GM12878 (cell line): ENCODE measurements at regions not wholly inside any gene's neighbourhood (a gene's known extent, or its start where the extent isn't known, plus 50 kb on each side); places are given as distances from the start of the nearest gene placed in this dataset.

Experiments
- ATAC-seq: fragments of 200-7000 bp; cut with Tn5 transposase; 3 replicates; pipeline ENCODE4 v1.9.1; 2020; ENCODE audit warnings: mild to moderate bottlenecking, moderate library complexity
- BruUV-seq: library from RNA; stranded (reverse); fragments of 400-500 nt; replicated peaks from 2 replicates; lab custom pipeline; 2021; lab: Mats Ljungman, UMichigan
- CTCF ChIA-PET: fragments of 300-600 bp; sonication (Branson Sonifier 250); formaldehyde crosslinking; extraction: SDS; loops from one replicate; lab custom pipeline; 2021; ENCODE audit warnings: inconsistent platforms; lab: Yijun Ruan, JAX
- POLR2A ChIA-PET: fragments of 350-600 bp; formaldehyde crosslinking; extraction: SDS; loops from one replicate; lab custom pipeline; 2021; ENCODE audit warnings: inconsistent platforms; lab: Charles Lee
- RAD21 ChIA-PET: fragments of 300-600 bp; sonication (Branson Sonifier 250); formaldehyde crosslinking; loops from one replicate; lab custom pipeline; 2023; ENCODE audit warnings: antibody characterized with exemption; ENCODE audit not compliant: unreplicated experiment; lab: Charles Lee
- SMC1A ChIA-PET: fragments of 300-600 bp; sonication (Branson Sonifier 250); formaldehyde crosslinking; loops from one replicate; lab custom pipeline; 2023; ENCODE audit not compliant: unreplicated experiment, uncharacterized antibody; lab: Charles Lee
- DNase-seq: peaks from one replicate; pipeline ENCODE4 v3.0.0-alpha.2; 2011; ENCODE audit warnings: low read depth, low spot score
- FAIRE-seq: peaks from 3 replicates; lab custom pipeline; 2011; peaks lifted over from hg19 to GRCh38; lab: Jason Lieb, UNC
- H2AFZ ChIP-seq: 2 replicates; pipeline ENCODE4 v1.6.0; 2011; ENCODE audit warnings: low read depth, low read length, control low read depth; ENCODE audit not compliant: control insufficient read depth
- H3K27ac ChIP-seq: 2 replicates; pipeline ENCODE4 v1.5.1; 2011; ENCODE audit warnings: control low read depth; ENCODE audit not compliant: control insufficient read depth, insufficient read depth
- H3K27me3 ChIP-seq, 2 experiments: replicated peaks in 1 of 2; 2 replicates each; pipeline versions ENCODE4 v1.6.0 to v1.6.1; 2011; ENCODE audit warnings: low read length in 1 of 2; ENCODE audit not compliant: control insufficient read depth in 2 of 2, insufficient read depth in 2 of 2
- H3K36me3 ChIP-seq, 2 experiments: 2 replicates each; pipeline ENCODE4 v1.5.1; 2011; ENCODE audit warnings: low read length in 1 of 2; ENCODE audit not compliant: control insufficient read depth in 2 of 2, insufficient read depth in 2 of 2
- H3K4me1 ChIP-seq: 2 replicates; pipeline ENCODE4 v1.6.1; 2011; ENCODE audit warnings: mild to moderate bottlenecking, low read length, moderate library complexity, mixed read lengths; ENCODE audit not compliant: control insufficient read depth, insufficient read depth
- H3K4me2 ChIP-seq: 2 replicates; pipeline ENCODE4 v1.6.0; 2011; ENCODE audit warnings: control low read depth; ENCODE audit not compliant: control insufficient read depth, insufficient read depth
- H3K4me3 ChIP-seq: fragments of 200-600 bp; sonication (generic); 2 replicates; pipeline ENCODE4 v1.5.1; 2016
- H3K79me2 ChIP-seq: 2 replicates; pipeline ENCODE4 v1.6.0; 2011; ENCODE audit warnings: low read length; ENCODE audit not compliant: control insufficient read depth, insufficient read depth
- H3K9ac ChIP-seq: 2 replicates; pipeline ENCODE4 v1.8.0; 2011; ENCODE audit warnings: low read length, control low read depth, mixed read lengths; ENCODE audit not compliant: control insufficient read depth, insufficient read depth
- H3K9me3 ChIP-seq: replicated peaks from 3 replicates; pipeline ENCODE4 v1.5.1; 2011; ENCODE audit warnings: mild to moderate bottlenecking, low read length; ENCODE audit not compliant: control insufficient read depth, insufficient read depth
- H4K20me1 ChIP-seq: 2 replicates; pipeline ENCODE4 v1.6.0; 2011; ENCODE audit not compliant: control insufficient read depth, insufficient read depth
- CHD2 ChIP-seq: IDR thresholded peaks from 2 replicates; pipeline ENCODE4 v1.6.1; 2011; ENCODE audit warnings: low read depth, low read length, improper control_type of control experiment, borderline replicate concordance
- CHD4 ChIP-seq: fragments of 200-600 bp; sonication (generic); IDR thresholded peaks from 2 replicates; pipeline ENCODE4 v1.6.1; 2016; ENCODE audit warnings: mild to moderate bottlenecking
- CREB1 ChIP-seq: IDR thresholded peaks from 2 replicates; pipeline ENCODE4 v1.6.1; 2012; ENCODE audit warnings: low read depth, mild to moderate bottlenecking, inconsistent platforms
- HSF1 ChIP-seq: fragments of 150-350 bp; IDR thresholded peaks from 2 replicates; pipeline ENCODE4 v1.6.1; 2014; ENCODE audit warnings: mild to moderate bottlenecking, low read depth, low read length
- KDM1A ChIP-seq: fragments of 200-600 bp; sonication (generic); IDR thresholded peaks from 2 replicates; pipeline ENCODE4 v1.6.1; 2016; ENCODE audit warnings: borderline replicate concordance
- KLF5 ChIP-seq: fragments of 450-650 bp; IDR thresholded peaks from 2 replicates; pipeline ENCODE4 v1.6.1; 2014; ENCODE audit warnings: mild to moderate bottlenecking; ENCODE audit not compliant: partially characterized antibody
- MEF2A ChIP-seq: IDR thresholded peaks from 2 replicates; pipeline ENCODE4 v1.6.1; 2011; ENCODE audit warnings: low read depth, mild to moderate bottlenecking, low read length, moderate library complexity; ENCODE audit not compliant: insufficient read depth
- MXI1 ChIP-seq: fragments of 150-350 bp; IDR thresholded peaks from 2 replicates; pipeline ENCODE4 v1.6.1; 2011; ENCODE audit warnings: low read depth, mild to moderate bottlenecking, inconsistent platforms, low read length, improper control_type of control experiment
- RCOR1 ChIP-seq: conservative IDR thresholded peaks from 2 replicates; pipeline ENCODE4 v1.6.1; 2012; ENCODE audit warnings: low read depth, low read length, improper control_type of control experiment
- SMARCA5 ChIP-seq: fragments of 450-650 bp; IDR thresholded peaks from 2 replicates; pipeline ENCODE4 v1.6.1; 2017; ENCODE audit warnings: mild to moderate bottlenecking
- STAT1 ChIP-seq: fragments of 450-650 bp; conservative IDR thresholded peaks from 2 replicates; pipeline ENCODE4 v1.6.1; 2014; ENCODE audit warnings: antibody characterized with exemption, mild to moderate bottlenecking
- TCF3 ChIP-seq: IDR thresholded peaks from 2 replicates; pipeline ENCODE4 v1.6.1; 2012; ENCODE audit warnings: low read depth, mild to moderate bottlenecking, low read length, borderline replicate concordance; ENCODE audit not compliant: insufficient read depth
- ZBTB40 ChIP-seq: fragments of 450-650 bp; IDR thresholded peaks from 2 replicates; pipeline ENCODE4 v1.6.1; 2016; ENCODE audit warnings: mild to moderate bottlenecking, moderate library complexity, borderline replicate concordance
- WGBS: methylation state at CpG from one replicate; pipeline ENCODE4 v1.1.6; 2016; ENCODE audit warnings: low lambda C conversion rate; ENCODE audit not compliant: insufficient replicate concordance, insufficient coverage; ENCODE audit errors: missing lambda C conversion rate; 5-methylcytosine and 5-hydroxymethylcytosine counted together
- in situ Hi-C: fragments of 300-500 bp; cut with MboI; formaldehyde crosslinking; loops from 9 replicates; pipeline ENCODE4 v1.14.3; 2018; ENCODE audit warnings: mixed read lengths
- intact Hi-C: fragments of 100-400 bp; cut with micrococcal nuclease; formaldehyde crosslinking; loops from one replicate; pipeline ENCODE4 v1.14.2; 2022; ENCODE audit not compliant: unreplicated experiment

DNA sequence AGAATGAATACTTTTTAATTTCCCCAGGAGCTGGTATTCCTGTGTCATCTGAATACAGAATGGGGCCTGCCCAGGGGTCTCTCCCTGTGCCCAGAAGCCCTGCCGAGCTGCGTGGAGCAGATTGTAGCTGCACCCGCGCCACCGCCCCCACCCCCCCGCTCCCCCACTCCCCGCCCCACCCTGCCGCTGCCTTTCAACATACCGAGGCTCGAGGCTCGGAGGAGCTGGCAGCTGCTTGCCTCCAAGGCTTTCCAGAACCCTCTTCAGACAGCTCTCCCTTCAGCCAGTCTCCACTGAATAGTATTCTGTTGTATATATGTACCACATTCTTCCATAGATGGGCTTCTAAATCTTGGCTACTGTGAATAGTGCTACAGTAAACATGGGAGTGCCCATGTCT lies 150.7 kb downstream of the TSN start (continued):
- TF ChIP-seq TCF3 = no peak
- TF ChIP-seq KDM1A = no peak

DNA sequence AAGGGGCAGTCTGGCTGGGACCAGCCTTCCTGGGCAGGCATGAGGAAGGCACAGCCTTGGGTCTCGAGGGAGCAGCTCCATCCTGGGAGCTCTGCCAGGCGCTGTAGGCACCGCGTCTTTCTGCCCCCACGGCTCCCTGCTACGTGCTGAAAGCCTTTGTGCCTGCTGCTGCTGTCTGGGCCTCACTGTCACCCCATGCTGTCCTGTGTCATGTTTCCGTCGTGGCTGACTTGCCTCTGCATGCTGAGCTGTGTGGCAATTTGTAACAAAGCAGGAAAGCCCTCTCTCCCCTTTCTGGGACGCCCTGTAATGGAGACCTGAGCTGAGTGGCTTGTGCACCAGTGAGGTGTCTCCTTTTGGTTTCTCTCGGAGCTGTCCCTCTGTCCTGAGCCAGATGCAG lies 152.5 kb downstream of the TSN start:
- in situ Hi-C loops = no loop called here
- CTCF ChIA-PET = interaction anchor here (2.5 kb wide), 1 partner anchor 10 kb away, joined by 9 read pairs; no protein-coding TSS in a partner anchor
- no peaks in the 10 kb centered on the region for H3K4me1 ChIP-seq
- RAD21 ChIA-PET = no interaction called here
- H3K79me2 ChIP-seq = no peaks in the 10 kb centered on the region
- H2AFZ ChIP-seq = no peak overlapping the region
- no peak overlapping the region for H3K27ac ChIP-seq
- H3K27me3 ChIP-seq = peaks cover 0 to 1% of the 10 kb centered on the region in 2 experiments; a peak in 1 of 4 replicates
- TF ChIP-seq CHD2 (no peak), CHD4 (no peak), RCOR1 (no peak), MXI1 (no peak), KDM1A (no peak)
- no TSS peak for BruUV-seq
- DNase-seq (no peak), FAIRE-seq (no peak), ATAC-seq (no peak)
- H3K4me3 ChIP-seq = no peak overlapping the region
- POLR2A ChIA-PET = no interaction called here
- WGBS = 23% methylated on average over 10 of the region's 10 CpGs
- SMC1A ChIA-PET = no interaction called here
- H3K4me2 ChIP-seq = no peak overlapping the region
- intact Hi-C loops = no loop called here
- H3K36me3 ChIP-seq = no peaks in the 10 kb centered on the region
- H3K9ac ChIP-seq = no peak overlapping the region
- no peaks in the 10 kb centered on the region for H4K20me1 ChIP-seq
- H3K9me3 ChIP-seq = no peaks in the 10 kb centered on the region

DNA sequence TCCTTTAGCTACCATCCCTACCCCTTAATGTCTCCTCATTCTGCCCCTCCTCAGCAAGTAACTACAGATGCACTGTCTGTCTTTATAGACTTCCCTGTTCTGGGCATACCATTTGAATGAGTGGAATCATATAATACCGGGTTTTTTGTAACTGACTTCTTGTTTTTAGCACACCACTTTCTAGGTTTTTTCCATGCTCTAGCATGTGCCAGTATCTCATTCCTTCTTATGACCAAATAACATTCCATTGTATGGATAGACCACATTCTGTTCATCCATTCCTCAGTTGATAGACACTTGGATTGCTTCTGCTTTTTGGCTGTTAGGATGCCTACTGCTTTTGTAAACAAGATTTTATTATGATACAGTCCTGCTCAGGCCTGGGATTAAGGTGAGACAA lies 154.7 kb downstream of the TSN start:
- intact Hi-C loops (no loop called here), in situ Hi-C loops (no loop called here)
- H3K27me3 ChIP-seq = no peaks in the 10 kb centered on the region
- POLR2A ChIA-PET = no interaction called here
- no peak overlapping the region for H3K9ac ChIP-seq
- DNase-seq (no peak), FAIRE-seq (no peak), ATAC-seq (no peak)
- H3K4me3 ChIP-seq = no peak overlapping the region
- no peak overlapping the region for H3K4me2 ChIP-seq
- H3K27ac ChIP-seq = no peak overlapping the region
- RAD21 ChIA-PET = no interaction called here
- H2AFZ ChIP-seq = no peak overlapping the region
- no peaks in the 10 kb centered on the region for H3K79me2 ChIP-seq
- no peaks in the 10 kb centered on the region for H4K20me1 ChIP-seq
- SMC1A ChIA-PET = no interaction called here
- no peaks in the 10 kb centered on the region for H3K36me3 ChIP-seq
- no peaks in the 10 kb centered on the region for H3K4me1 ChIP-seq
- H3K9me3 ChIP-seq = no peaks in the 10 kb centered on the region
- 0% methylated on average over 1 of the region's 1 CpG for WGBS
- BruUV-seq = no TSS peak
- CTCF ChIA-PET = no interaction called here
- TF ChIP-seq HSF1 (no peak), ZBTB40 (no peak), STAT1 (no peak), KLF5 (no peak), SMARCA5 (no peak), MEF2A (no peak), CREB1 (no peak)
